ENCODE measurements at regions not wholly inside any gene's neighbourhood (a gene's known extent, or its start where the extent isn't known, plus 50 kb on each side); places are given as distances from the start of the nearest gene placed in this dataset.

GRCh38 chrX:134718105-134718965, 60.1 kb upstream of the PLAC1 start:
- TF ChIP-seq CTCF (IDR thresholded peaks at IDR 0.05): no peak
- DNase-seq: peak in 2 of 4 donors; percentile 35 to 69
- H3K4me1 ChIP-seq: peaks cover 3 to 5% of the 10 kb centered on the region in 2 donors
- no peak overlapping the region for H3K4me3 ChIP-seq
- H3K27me3 ChIP-seq: no peaks in the 10 kb centered on the region
- no peaks in the 10 kb centered on the region for H3K36me3 ChIP-seq
- H3K9me3 ChIP-seq: no peaks in the 10 kb centered on the region
- ATAC-seq: peak; percentile 96
- H3K27ac ChIP-seq: peak overlapping the region; percentile 26 to 33
- intact Hi-C loops (cut with DNase I): no loop called here

GRCh38 chrX:134717698-134718097, 59.4 kb upstream of the PLAC1 start:
- intact Hi-C loops (cut with DNase I): no loop called here
- no peaks in the 10 kb centered on the region for H3K27me3 ChIP-seq
- TF ChIP-seq CTCF (IDR thresholded peaks at IDR 0.05): no peak
- peak overlapping the region in 1 of 2 donors; percentile 18 for H3K27ac ChIP-seq
- H3K9me3 ChIP-seq: no peaks in the 10 kb centered on the region
- no peaks in the 10 kb centered on the region for H3K36me3 ChIP-seq
- peaks cover 3 to 5% of the 10 kb centered on the region in 2 donors for H3K4me1 ChIP-seq
- no peak overlapping the region for H3K4me3 ChIP-seq
- DNase-seq (no peak), ATAC-seq (peak; percentile 15)

GRCh38 chrX:134716620-134717012, 58.3 kb upstream of the PLAC1 start:
- Histone ChIP-seq H3K9me3 (no peaks in the 10 kb centered on the region), H3K27me3 (no peaks in the 10 kb centered on the region), H3K36me3 (no peaks in the 10 kb centered on the region), H3K27ac (no peak overlapping the region), H3K4me3 (no peak overlapping the region), H3K4me1 (peaks cover 3 to 5% of the 10 kb centered on the region in 2 donors)
- no peak for TF ChIP-seq CTCF (IDR thresholded peaks at IDR 0.05)
- ATAC-seq (no peak), DNase-seq (no peak)
- intact Hi-C loops (cut with DNase I): no loop called here

- ATAC-seq (no peak), DNase-seq (no peak)
- peaks cover 3 to 5% of the 10 kb centered on the region in 2 donors for H3K4me1 ChIP-seq
- H3K4me3 ChIP-seq: no peak overlapping the region
- TF ChIP-seq CTCF (IDR thresholded peaks at IDR 0.05): no peak
- H3K27me3 ChIP-seq: no peaks in the 10 kb centered on the region
- intact Hi-C loops (cut with DNase I): no loop called here
- H3K36me3 ChIP-seq: no peaks in the 10 kb centered on the region
- no peak overlapping the region for H3K27ac ChIP-seq
- no peaks in the 10 kb centered on the region for H3K9me3 ChIP-seq
These were observed 57.8 kb upstream of the PLAC1 start for GRCh38 chrX:134715930-134716619.

- no peaks in the 10 kb centered on the region for H3K27me3 ChIP-seq
- intact Hi-C loops (cut with DNase I): no loop called here
- TF ChIP-seq CTCF (IDR thresholded peaks at IDR 0.05): no peak
These were observed 56.4 kb upstream of the PLAC1 start for GRCh38 chrX:134714633-134715110.

More at GRCh38 chrX:134714633-134715110, 56.4 kb upstream of the PLAC1 start:
- peaks cover 3 to 5% of the 10 kb centered on the region in 2 donors for H3K4me1 ChIP-seq
- no peaks in the 10 kb centered on the region for H3K9me3 ChIP-seq
- ATAC-seq: no peak
- no peaks in the 10 kb centered on the region for H3K36me3 ChIP-seq
- H3K27ac ChIP-seq: no peak overlapping the region
- H3K4me3 ChIP-seq: no peak overlapping the region
- DNase-seq: no peak

Data from left lung (tissue), 4 donors.